Fibroblast of pulmonary artery (primary cell): ENCODE measurements at regions not wholly inside any gene's neighbourhood (a gene's known extent, or its start where the extent isn't known, plus 50 kb on each side); places are given as distances from the start of the nearest gene placed in this dataset.

Experiments used
- DNase-seq: peaks from one replicate; pipeline ENCODE4 v3.0.0-alpha.2; 2010; ENCODE audit warnings: low read depth
- H3K4me3 ChIP-seq: replicated peaks from 2 replicates; pipeline ENCODE4 v1.5.1; 2011; ENCODE audit warnings: low read depth, mild to moderate bottlenecking, control low read depth, low read length, moderate library complexity
- TF ChIP-seq, protein P1 (sequence below): IDR thresholded peaks from 2 replicates; pipeline ENCODE4 v1.5.1; 2011; ENCODE audit warnings: mild to moderate bottlenecking, control low read depth, low read length, inconsistent platforms; ENCODE audit errors: missing control alignments

DNA sequence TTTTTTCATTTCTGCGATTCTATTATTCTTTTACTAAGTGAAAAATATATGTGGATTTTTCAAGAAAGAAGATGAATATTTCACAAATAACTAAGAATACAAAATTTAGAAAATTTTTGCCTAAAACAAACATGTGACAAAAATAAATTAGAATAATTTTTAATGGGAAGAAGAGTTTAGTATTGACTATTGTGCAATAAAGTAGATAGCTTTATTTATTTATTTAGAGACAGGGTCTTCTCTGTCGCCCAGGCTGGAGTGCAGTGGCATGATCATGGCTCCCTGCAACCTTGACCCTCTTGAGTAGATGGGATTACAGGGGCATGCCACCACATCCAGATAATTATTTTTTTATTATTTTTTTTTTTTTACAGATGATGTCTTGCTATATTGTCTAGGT lies 95.3 kb upstream of the PAQR3 start:
- no peak for DNase-seq
- no peak overlapping the region for H3K4me3 ChIP-seq
- TF ChIP-seq, protein P1, sequence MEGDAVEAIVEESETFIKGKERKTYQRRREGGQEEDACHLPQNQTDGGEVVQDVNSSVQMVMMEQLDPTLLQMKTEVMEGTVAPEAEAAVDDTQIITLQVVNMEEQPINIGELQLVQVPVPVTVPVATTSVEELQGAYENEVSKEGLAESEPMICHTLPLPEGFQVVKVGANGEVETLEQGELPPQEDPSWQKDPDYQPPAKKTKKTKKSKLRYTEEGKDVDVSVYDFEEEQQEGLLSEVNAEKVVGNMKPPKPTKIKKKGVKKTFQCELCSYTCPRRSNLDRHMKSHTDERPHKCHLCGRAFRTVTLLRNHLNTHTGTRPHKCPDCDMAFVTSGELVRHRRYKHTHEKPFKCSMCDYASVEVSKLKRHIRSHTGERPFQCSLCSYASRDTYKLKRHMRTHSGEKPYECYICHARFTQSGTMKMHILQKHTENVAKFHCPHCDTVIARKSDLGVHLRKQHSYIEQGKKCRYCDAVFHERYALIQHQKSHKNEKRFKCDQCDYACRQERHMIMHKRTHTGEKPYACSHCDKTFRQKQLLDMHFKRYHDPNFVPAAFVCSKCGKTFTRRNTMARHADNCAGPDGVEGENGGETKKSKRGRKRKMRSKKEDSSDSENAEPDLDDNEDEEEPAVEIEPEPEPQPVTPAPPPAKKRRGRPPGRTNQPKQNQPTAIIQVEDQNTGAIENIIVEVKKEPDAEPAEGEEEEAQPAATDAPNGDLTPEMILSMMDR, result no peak

DNA sequence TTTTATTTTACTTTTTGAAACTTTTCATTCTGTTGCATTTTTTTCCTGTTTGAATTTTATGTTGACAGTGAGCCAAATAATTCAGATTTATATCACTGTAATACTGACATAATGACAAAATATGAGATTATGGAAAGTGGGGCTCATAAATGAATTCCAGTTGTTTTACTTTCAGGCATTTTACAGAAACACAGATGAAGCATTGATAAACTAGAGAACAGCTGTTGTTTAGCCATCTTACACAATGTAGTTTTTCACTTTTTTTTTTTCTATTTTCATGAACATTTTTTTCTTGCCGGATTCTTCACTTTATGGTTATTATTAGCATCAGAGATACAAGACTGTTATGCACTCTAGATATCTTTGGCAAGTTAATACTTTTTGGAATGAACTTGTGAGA lies 91.7 kb upstream of the PAQR3 start:
- no peak for DNase-seq
- no peak overlapping the region for H3K4me3 ChIP-seq
- TF ChIP-seq, protein P1, result no peak

DNA sequence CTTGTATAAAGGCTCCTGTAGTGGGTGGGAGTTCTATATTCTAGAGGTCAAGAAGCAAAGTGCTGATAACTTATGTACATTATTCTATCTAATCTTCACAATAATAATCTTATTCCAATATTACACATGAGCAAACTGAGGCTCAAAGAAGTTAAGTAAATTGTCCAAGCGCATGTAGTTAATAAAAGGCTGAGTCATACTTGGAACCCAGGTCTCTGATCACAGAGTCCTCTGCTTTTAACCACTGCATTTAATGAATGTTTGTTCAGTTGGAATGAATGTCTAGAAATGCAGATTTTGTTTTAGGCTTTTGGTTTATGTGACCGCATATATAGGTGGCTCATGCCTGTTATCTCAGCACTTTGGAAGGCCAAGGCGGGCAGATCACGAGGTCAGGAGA lies 88.4 kb upstream of the PAQR3 start:
- TF ChIP-seq, protein P1, result no peak
- DNase-seq, result no peak
- H3K4me3 ChIP-seq, result no peak overlapping the region

DNA sequence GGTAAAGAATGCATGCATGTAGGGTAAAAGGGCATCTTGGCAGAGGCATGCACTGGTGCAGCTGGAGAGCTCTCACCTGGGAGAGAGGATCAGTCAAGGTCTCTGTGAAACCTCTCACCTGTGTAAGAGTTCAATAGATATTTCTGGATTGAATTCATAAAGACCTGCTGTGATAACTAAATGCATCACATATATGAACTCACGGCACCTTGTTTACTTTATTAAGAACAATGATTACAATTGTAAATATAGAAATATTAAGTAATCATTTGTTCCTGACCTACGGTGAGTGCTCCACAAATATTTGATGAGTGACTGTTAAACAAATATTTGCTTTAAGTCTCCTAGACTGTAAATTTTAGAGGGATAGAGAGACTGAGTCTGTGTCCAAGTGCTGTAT lies 85.9 kb upstream of the PAQR3 start:
- DNase-seq, result no peak
- TF ChIP-seq, protein P1, result no peak
- H3K4me3 ChIP-seq, result no peak overlapping the region

DNA sequence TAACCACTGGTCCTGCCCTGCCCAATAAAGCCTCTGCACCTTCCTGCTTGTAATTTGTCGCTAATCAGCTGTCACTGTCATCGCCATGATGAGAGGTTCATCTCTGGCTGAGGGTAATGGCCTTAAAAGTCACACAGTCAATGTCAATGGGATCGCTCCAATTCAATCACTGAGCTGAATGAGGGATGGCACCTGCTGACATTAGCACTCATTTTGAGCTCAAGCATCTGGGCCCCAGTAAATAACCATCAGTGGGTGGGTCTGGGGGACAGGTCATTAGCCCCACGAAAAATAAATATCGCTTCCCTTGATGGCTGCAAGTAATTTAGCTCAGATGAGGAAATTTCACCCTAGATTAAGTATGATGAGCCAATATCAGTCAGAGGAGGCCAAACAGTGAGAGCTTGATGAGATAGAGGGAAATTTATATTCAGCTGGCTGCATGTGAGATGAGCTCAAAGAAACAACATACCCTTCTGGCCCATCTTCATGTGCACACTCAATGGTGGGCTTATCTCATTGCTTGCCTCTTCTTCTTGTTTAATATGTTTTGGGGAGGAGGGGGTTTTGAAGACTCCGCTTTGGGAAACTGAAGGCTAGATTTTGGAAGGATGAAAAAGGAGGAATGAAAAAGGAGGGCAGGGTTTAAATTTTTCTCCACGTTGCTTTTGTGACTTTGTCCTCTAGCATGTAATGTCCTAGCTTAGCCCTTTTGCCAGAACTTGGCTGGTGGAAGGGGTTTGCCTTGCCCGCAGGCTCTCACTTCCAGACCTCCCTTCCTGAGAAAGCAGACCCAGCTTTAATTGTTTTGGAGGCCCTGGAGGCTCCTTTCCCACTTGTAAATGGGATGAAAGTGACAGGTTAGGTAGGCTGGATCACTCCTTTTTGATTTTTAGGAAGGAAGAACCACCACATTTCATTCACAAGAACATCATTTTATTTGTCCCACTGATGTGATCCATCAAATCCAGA lies 84.8 kb upstream of the PAQR3 start:
- DNase-seq, result no peak
- TF ChIP-seq, protein P1, result no peak
- no peak overlapping the region for H3K4me3 ChIP-seq

DNA sequence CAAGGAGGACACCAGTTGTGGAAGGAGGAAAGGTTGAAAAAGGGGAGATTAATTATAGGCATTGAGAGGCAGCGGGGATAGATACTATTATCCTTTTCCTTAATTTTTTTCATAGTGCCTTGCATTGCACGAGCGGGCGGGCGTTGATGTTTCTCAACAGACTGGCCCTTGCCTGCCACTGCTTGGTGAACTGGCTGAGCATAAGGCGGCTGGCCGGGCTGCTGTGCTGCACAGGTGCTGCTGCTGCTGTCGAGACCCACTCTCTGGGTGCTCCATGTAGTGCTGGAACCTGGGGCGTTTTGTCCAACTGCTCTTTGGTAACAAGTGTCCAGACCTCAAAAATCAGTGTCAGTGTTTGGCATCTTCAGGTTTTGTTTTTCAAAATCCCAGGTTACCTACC lies 83.3 kb upstream of the PAQR3 start:
- H3K4me3 ChIP-seq, result no peak overlapping the region
- no peak for DNase-seq
- TF ChIP-seq, protein P1, result no peak

DNA sequence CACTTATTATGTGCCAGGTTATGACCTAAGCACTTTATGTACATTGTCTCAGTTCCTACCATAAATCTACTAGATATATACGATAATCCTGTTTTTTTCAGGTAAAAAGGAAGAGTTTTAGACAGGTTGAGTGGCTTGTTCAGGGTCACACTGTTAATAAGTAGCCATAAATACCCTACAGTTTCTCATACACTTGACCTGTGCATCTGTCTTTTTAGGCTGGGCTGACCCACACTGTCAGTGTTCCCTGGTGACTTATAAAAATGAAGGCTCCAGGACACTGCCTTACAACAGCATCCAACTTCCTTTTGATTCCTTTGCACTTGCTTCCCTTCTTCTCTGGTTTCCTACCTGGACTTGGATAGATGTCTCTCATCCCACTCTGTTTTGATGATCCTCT lies 78.2 kb upstream of the PAQR3 start:
- TF ChIP-seq, protein P1, result no peak
- no peak for DNase-seq
- H3K4me3 ChIP-seq, result no peak overlapping the region
